Psoas muscle (tissue), 7 donors: ENCODE measurements at regions not wholly inside any gene's neighbourhood (a gene's known extent, or its start where the extent isn't known, plus 50 kb on each side); places are given as distances from the start of the nearest gene placed in this dataset.

ENCODE experiments used
- ATAC-seq, 4 donors: fragments of 200-7000 bp; cut with Tn5 transposase; one replicate each; pipeline ENCODE4 v1.9.1; 2020; ENCODE audit warnings: moderate library complexity in 3 of 4, mild to moderate bottlenecking in 2 of 4
- DNase-seq, 2 donors: peaks; one replicate each; pipeline ENCODE4 v3.0.0-alpha.2; 2020
- H3K27ac ChIP-seq: fragments of 200-600 bp; one replicate; pipeline ENCODE4 v1.8.0; 2022
- H3K27me3 ChIP-seq, 3 donors: fragments of 200-600 bp in 1 of 3; one replicate each; pipeline versions ENCODE4 v1.6.1 to v1.8.0; 2013 to 2022; ENCODE audit warnings: low read length in 2 of 3, mild to moderate bottlenecking in 2 of 3, moderate library complexity in 1 of 3; ENCODE audit not compliant: insufficient read depth in 3 of 3
- H3K36me3 ChIP-seq, 2 donors: fragments of 200-600 bp in 1 of 2; one replicate each; pipeline versions ENCODE4 v1.6.1 to v1.8.0; 2013 to 2022; ENCODE audit warnings: low read depth in 1 of 2, mild to moderate bottlenecking in 1 of 2, moderate library complexity in 1 of 2; ENCODE audit not compliant: insufficient read depth in 1 of 2
- H3K4me1 ChIP-seq: fragments of 200-600 bp; one replicate; pipeline ENCODE4 v1.8.0; 2022
- H3K4me3 ChIP-seq: fragments of 200-600 bp; one replicate; pipeline ENCODE4 v1.8.0; 2022; ENCODE audit warnings: mild to moderate bottlenecking
- H3K9me3 ChIP-seq: fragments of 200-600 bp; one replicate; pipeline ENCODE4 v1.8.0; 2022
- CTCF ChIP-seq: fragments of 200-600 bp; IDR thresholded peaks from one replicate; pipeline ENCODE4 v1.8.0; 2022; ENCODE audit warnings: antibody characterized with exemption
- WGBS, 3 donors: extraction: QIAGEN DNeasy Blood & Tissue Kit; methylation state at CpG; one replicate each; pipeline versions ENCODE4 v1.1.6 to v1.1.7; 2013; 5-methylcytosine and 5-hydroxymethylcytosine counted together
- intact Hi-C, 2 donors: fragments of 100-400 bp; cut with DNase I; formaldehyde crosslinking; loops; one replicate each; pipeline versions ENCODE4 v1.11.0 to v1.14.2; 2022
- donor health status: healthy with polysubstance abuse.
- donor health status: DM: no; HTN: no; CAD: no; lungs with moderate emphysema.
- donor health status: Bipolar disorder and iron deficiency.
- donor health status: healthy.
- donor health status: DM: yes; HTN: yes; CAD: no.
- donor health status: DM: no; HTN: no; CAD: no.
- donor health status: DM: yes; HTN: yes; CAD: no.

- ATAC-seq = peak in 3 of 4 donors; percentile 35 to 54 (median 40)
- TF ChIP-seq CTCF = no peak
Observed at GRCh38 chr18:76670564-76671288, 151.6 kb upstream of the ZNF236 start.

DNA sequence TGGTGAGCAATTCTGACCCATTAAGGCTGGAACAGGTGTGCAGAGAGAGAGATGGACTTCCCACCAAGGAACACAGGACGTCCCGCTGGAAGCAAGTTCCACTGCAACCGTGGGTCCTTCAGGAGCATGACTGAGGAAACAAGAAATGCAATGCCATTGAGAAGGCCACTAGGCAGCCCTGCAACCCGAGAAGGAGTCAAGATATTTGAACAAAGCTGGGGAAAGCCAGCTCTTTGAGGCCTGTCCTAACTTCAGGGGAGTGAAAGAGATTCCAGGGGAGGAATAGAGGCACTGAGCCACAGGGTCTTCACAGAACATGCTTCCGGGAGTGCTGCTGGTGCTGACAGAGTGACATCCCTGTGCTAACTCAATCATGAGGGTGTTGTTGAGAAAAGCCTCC lies 153.8 kb upstream of the ZNF236 start:
- Histone ChIP-seq H3K4me1 (no peaks in the 10 kb centered on the region), H3K9me3 (no peaks in the 10 kb centered on the region), H3K36me3 (no peaks in the 10 kb centered on the region), H3K4me3 (no peak overlapping the region), H3K27me3 (no peaks in the 10 kb centered on the region), H3K27ac (no peak overlapping the region)
- TF ChIP-seq CTCF = no peak
- no peak for DNase-seq
- intact Hi-C loops = no loop called here
- no peak for ATAC-seq
- WGBS, 3 donors = 56 to 72% (median 59%) methylated on average over 5 of the region's 5 CpGs

More at GRCh38 chr18:76670564-76671288, 151.6 kb upstream of the ZNF236 start:
- Histone ChIP-seq H3K9me3 (no peaks in the 10 kb centered on the region), H3K4me1 (no peaks in the 10 kb centered on the region), H3K4me3 (no peak overlapping the region), H3K27ac (no peak overlapping the region), H3K27me3 (peaks cover 0 to 3% (median 2%) of the 10 kb centered on the region in 3 donors), H3K36me3 (no peaks in the 10 kb centered on the region)
- WGBS, 3 donors = 29 to 44% (median 43%) methylated on average over 12 of the region's 12 CpGs
- peak in 1 of 2 donors; percentile 31 for DNase-seq
- intact Hi-C loops = no loop called here

GRCh38 chr18:76668119-76668518 lies 154.2 kb upstream of the ZNF236 start:
- intact Hi-C loops = no loop called here
- no peaks in the 10 kb centered on the region for H3K9me3 ChIP-seq
- H3K4me1 ChIP-seq = no peaks in the 10 kb centered on the region
- TF ChIP-seq CTCF = no peak
- DNase-seq = no peak
- no peak overlapping the region for H3K4me3 ChIP-seq
- ATAC-seq = no peak
- 93 to 98% (median 93%) methylated on average over 8 of the region's 8 CpGs for WGBS, 3 donors
- H3K36me3 ChIP-seq = no peaks in the 10 kb centered on the region
- H3K27ac ChIP-seq = no peak overlapping the region
- H3K27me3 ChIP-seq = no peaks in the 10 kb centered on the region

GRCh38 chr18:76667603-76668002 lies 154.8 kb upstream of the ZNF236 start:
- intact Hi-C loops = no loop called here
- H3K36me3 ChIP-seq = no peaks in the 10 kb centered on the region
- no peak overlapping the region for H3K27ac ChIP-seq
- H3K4me3 ChIP-seq = no peak overlapping the region
- WGBS, 3 donors = 67 to 75% (median 74%) methylated on average over 12 of the region's 12 CpGs
- TF ChIP-seq CTCF = no peak
- no peak for DNase-seq
- no peaks in the 10 kb centered on the region for H3K4me1 ChIP-seq
- H3K9me3 ChIP-seq = no peaks in the 10 kb centered on the region
- H3K27me3 ChIP-seq = no peaks in the 10 kb centered on the region
- no peak for ATAC-seq

GRCh38 chr18:76662626-76663025 lies 159.7 kb upstream of the ZNF236 start:
- WGBS, 3 donors = 43 to 56% (median 46%) methylated on average over 7 of the region's 7 CpGs
- Histone ChIP-seq H3K27me3 (no peaks in the 10 kb centered on the region), H3K4me1 (no peaks in the 10 kb centered on the region), H3K4me3 (no peak overlapping the region), H3K36me3 (no peaks in the 10 kb centered on the region), H3K27ac (no peak overlapping the region), H3K9me3 (no peaks in the 10 kb centered on the region)
- ATAC-seq (no peak), DNase-seq (no peak)
- no peak for TF ChIP-seq CTCF
- intact Hi-C loops = no loop called here
